DND-41 (cell line): ENCODE measurements at regions not wholly inside any gene's neighbourhood (a gene's known extent, or its start where the extent isn't known, plus 50 kb on each side); places are given as distances from the start of the nearest gene placed in this dataset.

ENCODE experiments used
- ATAC-seq: fragments of 200-7000 bp; cut with Tn5 transposase; 3 replicates; pipeline ENCODE4 v1.9.1; 2021; ENCODE audit warnings: low read depth; ENCODE audit not compliant: insufficient read depth
- DNase-seq: peaks from one replicate; pipeline ENCODE4 v3.0.0-alpha.2; 2020
- H2AFZ ChIP-seq: 2 replicates; pipeline ENCODE4 v1.6.0; 2012; ENCODE audit warnings: low read depth, low read length
- H3K27ac ChIP-seq: 2 replicates; pipeline ENCODE4 v1.5.1; 2012; ENCODE audit warnings: low read length, inconsistent platforms
- H3K27me3 ChIP-seq: fragments of 200-600 bp; sonication (generic); 2 replicates; pipeline ENCODE4 v1.6.0; 2012; ENCODE audit warnings: low read length, mild to moderate bottlenecking, inconsistent platforms; ENCODE audit not compliant: insufficient read depth, poor library complexity
- H3K36me3 ChIP-seq: 2 replicates; pipeline ENCODE4 v1.5.1; 2012; ENCODE audit warnings: low read length, inconsistent platforms; ENCODE audit not compliant: insufficient read depth
- H3K4me1 ChIP-seq: 2 replicates; pipeline ENCODE4 v1.5.1; 2012; ENCODE audit warnings: mild to moderate bottlenecking, low read length; ENCODE audit not compliant: insufficient read depth
- H3K4me2 ChIP-seq: 2 replicates; pipeline ENCODE4 v1.6.0; 2012; ENCODE audit warnings: mild to moderate bottlenecking, moderate library complexity, low read length, inconsistent platforms; ENCODE audit not compliant: insufficient read depth
- H3K4me3 ChIP-seq, 2 experiments: fragments of 200-600 bp in 1 of 2; shearing (Covaris generic) in 1 of 2; 2 replicates each; pipeline ENCODE4 v1.5.1; 2012 to 2016; ENCODE audit warnings: inconsistent platforms in 2 of 2, low read length in 2 of 2, mild to moderate bottlenecking in 2 of 2, low read depth in 1 of 2, moderate library complexity in 1 of 2
- H3K79me2 ChIP-seq: 2 replicates; pipeline ENCODE4 v1.6.0; 2012; ENCODE audit warnings: low read length, inconsistent platforms; ENCODE audit not compliant: insufficient read depth
- H3K9ac ChIP-seq: 2 replicates; pipeline ENCODE4 v1.6.0; 2012; ENCODE audit warnings: low read depth, mild to moderate bottlenecking, inconsistent platforms, low read length, moderate library complexity
- H3K9me3 ChIP-seq: 2 replicates; pipeline ENCODE4 v1.5.1; 2012; ENCODE audit warnings: low read length, moderate library complexity, mild to moderate bottlenecking, inconsistent platforms; ENCODE audit not compliant: insufficient read depth, severe bottlenecking
- H4K20me1 ChIP-seq: 2 replicates; pipeline ENCODE4 v1.6.0; 2012; ENCODE audit warnings: low read length; ENCODE audit not compliant: insufficient read depth
- EZH2 ChIP-seq: IDR thresholded peaks from 3 replicates; pipeline ENCODE4 v1.6.1; 2012; ENCODE audit warnings: borderline replicate concordance, low read depth, mild to moderate bottlenecking, moderate library complexity, low read length, inconsistent platforms; ENCODE audit not compliant: severe bottlenecking
- TF ChIP-seq, protein P1 (sequence below): IDR thresholded peaks from 2 replicates; pipeline ENCODE4 v1.5.1; 2012; ENCODE audit warnings: borderline replicate concordance, low read length, moderate library complexity, mild to moderate bottlenecking; ENCODE audit not compliant: poor library complexity, severe bottlenecking; ENCODE audit errors: extremely low read depth

- Histone ChIP-seq H3K36me3 (no peaks in the 10 kb centered on the region), H3K27me3 (no peaks in the 10 kb centered on the region), H3K27ac (no peak overlapping the region), H3K4me1 (no peaks in the 10 kb centered on the region), H3K9me3 (no peaks in the 10 kb centered on the region), H2AFZ (no peak overlapping the region), H3K79me2 (no peaks in the 10 kb centered on the region), H3K4me2 (no peak overlapping the region), H3K9ac (no peak overlapping the region), H3K4me3 (no peak overlapping the region), H4K20me1 (no peaks in the 10 kb centered on the region)
- no peak for ATAC-seq
- DNase-seq: no peak
- TF ChIP-seq, protein P1, sequence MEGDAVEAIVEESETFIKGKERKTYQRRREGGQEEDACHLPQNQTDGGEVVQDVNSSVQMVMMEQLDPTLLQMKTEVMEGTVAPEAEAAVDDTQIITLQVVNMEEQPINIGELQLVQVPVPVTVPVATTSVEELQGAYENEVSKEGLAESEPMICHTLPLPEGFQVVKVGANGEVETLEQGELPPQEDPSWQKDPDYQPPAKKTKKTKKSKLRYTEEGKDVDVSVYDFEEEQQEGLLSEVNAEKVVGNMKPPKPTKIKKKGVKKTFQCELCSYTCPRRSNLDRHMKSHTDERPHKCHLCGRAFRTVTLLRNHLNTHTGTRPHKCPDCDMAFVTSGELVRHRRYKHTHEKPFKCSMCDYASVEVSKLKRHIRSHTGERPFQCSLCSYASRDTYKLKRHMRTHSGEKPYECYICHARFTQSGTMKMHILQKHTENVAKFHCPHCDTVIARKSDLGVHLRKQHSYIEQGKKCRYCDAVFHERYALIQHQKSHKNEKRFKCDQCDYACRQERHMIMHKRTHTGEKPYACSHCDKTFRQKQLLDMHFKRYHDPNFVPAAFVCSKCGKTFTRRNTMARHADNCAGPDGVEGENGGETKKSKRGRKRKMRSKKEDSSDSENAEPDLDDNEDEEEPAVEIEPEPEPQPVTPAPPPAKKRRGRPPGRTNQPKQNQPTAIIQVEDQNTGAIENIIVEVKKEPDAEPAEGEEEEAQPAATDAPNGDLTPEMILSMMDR: no peak
- TF ChIP-seq EZH2: no peak
Measured at GRCh38 chr5:73232266-73233041, 59.5 kb downstream of the TMEM174 start.

- Histone ChIP-seq H3K27ac (no peak overlapping the region), H3K4me3 (no peak overlapping the region), H4K20me1 (no peaks in the 10 kb centered on the region), H3K27me3 (peaks cover under 1% of the 10 kb centered on the region), H3K9me3 (no peaks in the 10 kb centered on the region), H3K36me3 (no peaks in the 10 kb centered on the region), H3K4me1 (no peaks in the 10 kb centered on the region), H3K79me2 (no peaks in the 10 kb centered on the region), H2AFZ (no peak overlapping the region), H3K4me2 (no peak overlapping the region), H3K9ac (no peak overlapping the region)
- DNase-seq (no peak), ATAC-seq (no peak)
- TF ChIP-seq, protein P1: no peak
- no peak for TF ChIP-seq EZH2
Measured at GRCh38 chr5:73231246-73231778, 58.3 kb downstream of the TMEM174 start.

- peaks cover 6% of the 10 kb centered on the region for H3K27me3 ChIP-seq
- no peaks in the 10 kb centered on the region for H4K20me1 ChIP-seq
- H3K36me3 ChIP-seq: no peaks in the 10 kb centered on the region
- H3K4me3 ChIP-seq: no peak overlapping the region
- no peak for DNase-seq
- no peaks in the 10 kb centered on the region for H3K4me1 ChIP-seq
- no peaks in the 10 kb centered on the region for H3K9me3 ChIP-seq
- TF ChIP-seq EZH2: no peak
- TF ChIP-seq, protein P1: no peak
- H3K4me2 ChIP-seq: no peak overlapping the region
- no peaks in the 10 kb centered on the region for H3K79me2 ChIP-seq
- no peak for ATAC-seq
- no peak overlapping the region for H2AFZ ChIP-seq
- H3K27ac ChIP-seq: no peak overlapping the region
- H3K9ac ChIP-seq: no peak overlapping the region
Measured at GRCh38 chr5:73230264-73231245, 57.6 kb downstream of the TMEM174 start.
